H1 (cell line): ENCODE measurements at regions not wholly inside any gene's neighbourhood (a gene's known extent, or its start where the extent isn't known, plus 50 kb on each side); places are given as distances from the start of the nearest gene placed in this dataset.

Experiments used
- CTCF ChIA-PET: fragments of 300-600 bp; sonication (Branson Sonifier 250); formaldehyde crosslinking; loops from one replicate; lab custom pipeline; 2021; ENCODE audit not compliant: partially characterized antibody; lab: Charles Lee
- POLR2A ChIA-PET: fragments of 300-600 bp; sonication (Branson Sonifier 250); formaldehyde crosslinking; loops from one replicate; lab custom pipeline; 2021; ENCODE audit warnings: inconsistent platforms; ENCODE audit not compliant: partially characterized antibody; lab: Charles Lee
- DNase-seq, 2 experiments: peaks; one replicate each; pipeline versions ENCODE4 v3.0.0 to v3.0.0-alpha.2; 2010 to 2022; ENCODE audit warnings: low spot score in 2 of 2, low read depth in 1 of 2, mixed read lengths in 1 of 2
- FAIRE-seq: peaks from 2 replicates; lab custom pipeline; 2011; peaks lifted over from hg19 to GRCh38; lab: Jason Lieb, UNC
- H2AFZ ChIP-seq: 2 replicates; pipeline ENCODE4 v1.8.1; 2012; ENCODE audit warnings: low read length, inconsistent platforms
- H2AK5ac ChIP-seq: 2 replicates; pipeline ENCODE4 v1.6.1; 2013; ENCODE audit warnings: low read depth, low read length
- H2BK120ac ChIP-seq: replicated peaks from 2 replicates; pipeline ENCODE3; 2013; ENCODE audit warnings: low read depth, low read length, inconsistent platforms
- H2BK12ac ChIP-seq: 2 replicates; pipeline ENCODE4 v1.6.1; 2013; ENCODE audit warnings: low read depth, low read length
- H2BK15ac ChIP-seq: 2 replicates; pipeline ENCODE4 v1.6.1; 2013; ENCODE audit warnings: low read length
- H2BK20ac ChIP-seq: 2 replicates; pipeline ENCODE4 v1.6.1; 2013; ENCODE audit warnings: low read length
- H2BK5ac ChIP-seq: 2 replicates; pipeline ENCODE4 v1.6.1; 2013; ENCODE audit warnings: low read depth, low read length
- H3K14ac ChIP-seq: 2 replicates; pipeline ENCODE4 v1.6.1; 2013; ENCODE audit warnings: inconsistent platforms; ENCODE audit not compliant: insufficient read length
- H3K18ac ChIP-seq: 2 replicates; pipeline ENCODE4 v1.6.1; 2013; ENCODE audit warnings: low read length; ENCODE audit errors: extremely low read depth
- H3K23ac ChIP-seq: 2 replicates; pipeline ENCODE4 v1.6.1; 2013; ENCODE audit warnings: inconsistent platforms; ENCODE audit not compliant: insufficient read length
- H3K23me2 ChIP-seq: 2 replicates; pipeline ENCODE4 v1.6.1; 2013; ENCODE audit warnings: low read depth, low read length
- H3K27ac ChIP-seq: 2 replicates; pipeline ENCODE4 v1.6.1; 2011; ENCODE audit warnings: low read depth, low read length, inconsistent platforms
- H3K27me3 ChIP-seq, 4 experiments: replicated peaks in 1 of 4; 1 replicate in 1 of 4; 2 replicates in 3 of 4; pipeline versions ENCODE4 v1.6.1 to v1.8.1; 2011 to 2013; ENCODE audit warnings: low read length in 3 of 4, mild to moderate bottlenecking in 3 of 4, inconsistent platforms in 2 of 4, mixed read lengths in 2 of 4, moderate library complexity in 1 of 4; ENCODE audit not compliant: control insufficient read depth in 3 of 4, insufficient read depth in 3 of 4; ENCODE audit errors: extremely low read depth in 1 of 4
- H3K36me3 ChIP-seq, 4 experiments: 2 replicates each; pipeline versions ENCODE4 v1.6.1 to v1.8.1; 2011 to 2013; ENCODE audit warnings: mild to moderate bottlenecking in 4 of 4, low read length in 3 of 4, moderate library complexity in 2 of 4, control low read depth in 1 of 4, inconsistent platforms in 1 of 4; ENCODE audit not compliant: insufficient read depth in 4 of 4, control insufficient read depth in 2 of 4
- H3K4ac ChIP-seq: replicated peaks from 2 replicates; pipeline ENCODE3; 2013; ENCODE audit warnings: low read length, low read depth, mixed read lengths, inconsistent platforms; ENCODE audit not compliant: insufficient read length
- H3K4me1 ChIP-seq, 4 experiments: replicated peaks in 1 of 4; 1 replicate in 1 of 4; 2 replicates in 3 of 4; pipeline versions ENCODE4 v1.6.1 to v1.8.1; 2011 to 2013; ENCODE audit warnings: low read length in 3 of 4, inconsistent platforms in 2 of 4, mixed read lengths in 1 of 4; ENCODE audit not compliant: insufficient read depth in 4 of 4, control insufficient read depth in 3 of 4
- H3K4me2 ChIP-seq, 2 experiments: 2 replicates each; pipeline versions ENCODE4 v1.6.1 to v1.8.1; 2011 to 2013; ENCODE audit warnings: low read depth in 2 of 2, low read length in 2 of 2, control low read depth in 1 of 2, inconsistent platforms in 1 of 2, mild to moderate bottlenecking in 1 of 2; ENCODE audit not compliant: insufficient read depth in 1 of 2
- H3K4me3 ChIP-seq, 4 experiments: fragments of 200-600, 300-600 bp in 1 of 4; sonication (generic), shearing (Covaris generic), sonication (Bioruptor Twin) in 1 of 4; 2 replicates each; pipeline versions ENCODE4 v1.5.1 to v1.8.1; 2011 to 2016; ENCODE audit warnings: low read length in 4 of 4, low read depth in 3 of 4, control low read depth in 2 of 4, inconsistent platforms in 2 of 4, mild to moderate bottlenecking in 2 of 4, mixed read lengths in 1 of 4, moderate library complexity in 1 of 4; ENCODE audit not compliant: insufficient read depth in 2 of 4; ENCODE audit errors: extremely low read depth in 1 of 4
- H3K56ac ChIP-seq: replicated peaks from 2 replicates; pipeline ENCODE3; 2013; ENCODE audit warnings: low read depth, mild to moderate bottlenecking, mixed read lengths, low read length, inconsistent platforms; ENCODE audit not compliant: insufficient read length
- H3K79me1 ChIP-seq: 2 replicates; pipeline ENCODE4 v1.6.1; 2013; ENCODE audit warnings: low read depth, low read length, control low read depth
- H3K79me2 ChIP-seq, 2 experiments: 2 replicates each; pipeline versions ENCODE4 v1.6.1 to v1.8.1; 2012 to 2013; ENCODE audit warnings: low read length in 2 of 2, mild to moderate bottlenecking in 2 of 2, inconsistent platforms in 1 of 2; ENCODE audit not compliant: insufficient read depth in 2 of 2, control insufficient read depth in 1 of 2
- H3K9ac ChIP-seq, 4 experiments: replicated peaks in 1 of 4; 1 replicate in 1 of 4; 2 replicates in 3 of 4; pipeline versions ENCODE4 v1.6.1 to v1.8.1; 2011 to 2013; ENCODE audit warnings: low read depth in 3 of 4, low read length in 3 of 4, control low read depth in 2 of 4, mild to moderate bottlenecking in 2 of 4, moderate library complexity in 2 of 4, inconsistent platforms in 1 of 4; ENCODE audit errors: extremely low read depth in 1 of 4
- H3K9me3 ChIP-seq, 2 experiments: 2 replicates each; pipeline versions ENCODE4 v1.6.1 to v1.8.1; 2012 to 2013; ENCODE audit warnings: mild to moderate bottlenecking in 2 of 2, moderate library complexity in 2 of 2, control low read depth in 1 of 2, inconsistent platforms in 1 of 2, low read depth in 1 of 2, low read length in 1 of 2, mixed read lengths in 1 of 2; ENCODE audit not compliant: insufficient read depth in 2 of 2
- H4K20me1 ChIP-seq, 2 experiments: replicated peaks in 1 of 2; 2 replicates each; pipeline versions ENCODE3 to v1.8.1; 2011 to 2013; ENCODE audit warnings: inconsistent platforms in 2 of 2, low read length in 2 of 2, mild to moderate bottlenecking in 1 of 2; ENCODE audit not compliant: insufficient read depth in 2 of 2, control insufficient read depth in 1 of 2
- H4K5ac ChIP-seq: 2 replicates; pipeline ENCODE4 v1.6.1; 2013; ENCODE audit warnings: low read length, low read depth, mixed read lengths, inconsistent platforms; ENCODE audit not compliant: insufficient read length
- H4K8ac ChIP-seq: 2 replicates; pipeline ENCODE4 v1.8.0; 2013; ENCODE audit warnings: mild to moderate bottlenecking, moderate library complexity, low read length, inconsistent platforms; ENCODE audit not compliant: insufficient read depth; ENCODE audit errors: extremely low read depth
- H4K91ac ChIP-seq: replicated peaks from 2 replicates; pipeline ENCODE3; 2013; ENCODE audit warnings: low read length, mixed read lengths, inconsistent platforms; ENCODE audit not compliant: insufficient read length
- CTCF ChIP-seq, 3 experiments: IDR thresholded peaks; 1 replicate in 2 of 3; 2 replicates in 1 of 3; pipeline versions ENCODE4 v1.5.1 to v1.6.1; 2011; ENCODE audit warnings: low read length in 3 of 3, mild to moderate bottlenecking in 3 of 3, inconsistent platforms in 2 of 3, low read depth in 1 of 3, moderate library complexity in 1 of 3; ENCODE audit not compliant: insufficient read depth in 1 of 3; ENCODE audit errors: control extremely low read depth in 1 of 3
- EP300 ChIP-seq, 2 experiments: IDR thresholded peaks; 1 replicate in 1 of 2; 2 replicates in 1 of 2; pipeline ENCODE4 v1.6.1; 2011 to 2012; ENCODE audit warnings: low read depth in 2 of 2, low read length in 2 of 2, mild to moderate bottlenecking in 2 of 2, borderline replicate concordance in 1 of 2, inconsistent platforms in 1 of 2, moderate library complexity in 1 of 2
- MAX ChIP-seq: IDR thresholded peaks from 2 replicates; pipeline ENCODE4 v1.6.1; 2012; ENCODE audit warnings: inconsistent platforms
- TEAD4 ChIP-seq: IDR thresholded peaks from 2 replicates; pipeline ENCODE4 v1.6.1; 2012; ENCODE audit warnings: low read depth, low read length, inconsistent platforms, mixed read lengths
- WGBS, 2 experiments: shearing (Covaris generic) in 1 of 2; methylation state at CpG; one replicate each; pipeline versions ENCODE4 v1.1.6 to v1.1.7; 2013 to 2015; ENCODE audit warnings: low lambda C conversion rate in 2 of 2, mixed read lengths in 2 of 2, inconsistent platforms in 1 of 2, low coverage in 1 of 2, missing lambda C conversion rate in 1 of 2; ENCODE audit not compliant: insufficient replicate concordance in 2 of 2, insufficient coverage in 1 of 2, insufficient read length in 1 of 2; ENCODE audit errors: extremely low coverage in 1 of 2, missing lambda C conversion rate in 1 of 2; 5-methylcytosine and 5-hydroxymethylcytosine counted together

GRCh38 chr7:18116661-18117060, 89.0 kb upstream of the PRPS1L1 start:
- Histone ChIP-seq H3K4me1 (no peaks in the 10 kb centered on the region; a peak in 1 of 7 replicates), H3K18ac (no peak overlapping the region), H3K56ac (no peak overlapping the region), H2BK120ac (no peak overlapping the region), H3K9ac (no peak overlapping the region), H3K9me3 (no peaks in the 10 kb centered on the region), H3K27ac (no peak overlapping the region), H3K79me2 (no peaks in the 10 kb centered on the region), H3K23ac (no peak overlapping the region), H2BK5ac (no peak overlapping the region), H3K27me3 (no peaks in the 10 kb centered on the region), H4K5ac (no peak overlapping the region), H2BK12ac (no peak overlapping the region), H3K14ac (no peak overlapping the region), H3K23me2 (no peaks in the 10 kb centered on the region), H3K4ac (no peak overlapping the region), H4K91ac (no peak overlapping the region), H2BK20ac (no peak overlapping the region), H3K4me3 (no peak overlapping the region), H2BK15ac (no peak overlapping the region), H2AK5ac (no peak overlapping the region), H3K36me3 (no peaks in the 10 kb centered on the region), H4K20me1 (no peaks in the 10 kb centered on the region), H2AFZ (no peak overlapping the region)
- ChIA-PET CTCF (interaction anchor here (0.9 to 5.8 kb wide), 2 partner anchors 54 to 345 kb away, joined by 3 to 46 read pairs; no protein-coding TSS in a partner anchor), POLR2A (interaction anchor here (0.6 kb wide), 1 partner anchor 37 kb away, joined by 3 read pairs; no protein-coding TSS in a partner anchor)
- WGBS, 2 experiments: 92% methylated on average over 1 of the region's 1 CpG; no CpG with 5 or more reads in 1 of the 2 experiments
- DNase-seq (no peak), FAIRE-seq (no peak)
- TF ChIP-seq MAX (no peak), EP300 (IDR thresholded peaks at IDR 0.05; ENCODE audit: borderline replicate concordance in 1 of 2, low read depth in 2 of 2, low read length in 2 of 2) (no peak), CTCF (IDR thresholded peaks at IDR 0.05; ENCODE audit: control extremely low read depth in 1 of 3, insufficient read depth in 1 of 3, low read depth in 1 of 3, low read length in 3 of 3) (no peak), TEAD4 (no peak)
- TF ChIP-seq, all 59 proteins: peak for 0
- H3K4me2 ChIP-seq: no peak overlapping the region
- H4K8ac ChIP-seq: no peak overlapping the region
- H3K79me1 ChIP-seq: no peaks in the 10 kb centered on the region
